T-helper 1 cell treated with Interleukin-12 subunit alpha and Interleukin-12 subunit beta and Interleukin-4 antibody, amounts not matched to agents 30 ng/mL and 1 ng/mL, for 36 hours (primary cell): ENCODE measurements at regions not wholly inside any gene's neighbourhood (a gene's known extent, or its start where the extent isn't known, plus 50 kb on each side); places are given as distances from the start of the nearest gene placed in this dataset.

ENCODE experiments used
- intact Hi-C: fragments of 100-400 bp; cut with micrococcal nuclease; formaldehyde crosslinking; loops from one replicate; pipeline ENCODE4 v1.15.1; 2024

- intact Hi-C loops = no loop called here
These were observed 1089.6 kb upstream of the CNTNAP5 start for GRCh38 chr2:122935506-122935905.

GRCh38 chr2:122939796-122940195 lies 1085.3 kb upstream of the CNTNAP5 start:
- intact Hi-C loops = no loop called here

GRCh38 chr2:122949523-122949922 lies 1075.6 kb upstream of the CNTNAP5 start:
- intact Hi-C loops = no loop called here

GRCh38 chr2:122955776-122956175 lies 1069.3 kb upstream of the CNTNAP5 start:
- intact Hi-C loops = no loop called here

GRCh38 chr2:122960759-122961641 lies 1064.1 kb upstream of the CNTNAP5 start:
- intact Hi-C loops = no loop called here

GRCh38 chr2:122966461-122966860 lies 1058.6 kb upstream of the CNTNAP5 start:
- intact Hi-C loops = no loop called here

- intact Hi-C loops = no loop called here
These were observed 1047.5 kb upstream of the CNTNAP5 start for GRCh38 chr2:122977580-122977979.

GRCh38 chr2:122980671-122981070 lies 1044.4 kb upstream of the CNTNAP5 start:
- intact Hi-C loops = no loop called here

- intact Hi-C loops = no loop called here
These were observed 1042.2 kb upstream of the CNTNAP5 start for GRCh38 chr2:122982936-122983335.

- intact Hi-C loops = no loop called here
These were observed 1036.5 kb upstream of the CNTNAP5 start for GRCh38 chr2:122988395-122989221.

GRCh38 chr2:122993592-122993991 lies 1031.5 kb upstream of the CNTNAP5 start:
- intact Hi-C loops = no loop called here

- intact Hi-C loops = no loop called here
These were observed 1025.8 kb upstream of the CNTNAP5 start for GRCh38 chr2:122999258-122999657.

- intact Hi-C loops = no loop called here
These were observed 1025.3 kb upstream of the CNTNAP5 start for GRCh38 chr2:122999821-123000220.

GRCh38 chr2:123002660-123003248 lies 1022.3 kb upstream of the CNTNAP5 start:
- intact Hi-C loops = no loop called here

- intact Hi-C loops = no loop called here
These were observed 1009.9 kb upstream of the CNTNAP5 start for GRCh38 chr2:123015186-123015585.

GRCh38 chr2:123035541-123035940 lies 989.5 kb upstream of the CNTNAP5 start:
- intact Hi-C loops = no loop called here

- intact Hi-C loops = no loop called here
These were observed 988.8 kb upstream of the CNTNAP5 start for GRCh38 chr2:123036300-123036699.

GRCh38 chr2:123040506-123040905 lies 984.6 kb upstream of the CNTNAP5 start:
- intact Hi-C loops = no loop called here

- intact Hi-C loops = no loop called here
These were observed 981.6 kb upstream of the CNTNAP5 start for GRCh38 chr2:123043458-123043857.

- intact Hi-C loops = no loop called here
These were observed 979.4 kb upstream of the CNTNAP5 start for GRCh38 chr2:123045713-123046112.

- intact Hi-C loops = no loop called here
These were observed 977.9 kb upstream of the CNTNAP5 start for GRCh38 chr2:123047186-123047585.

GRCh38 chr2:123051136-123051535 lies 974.0 kb upstream of the CNTNAP5 start:
- intact Hi-C loops = no loop called here
